B cell (primary cell): ENCODE measurements at regions not wholly inside any gene's neighbourhood (a gene's known extent, or its start where the extent isn't known, plus 50 kb on each side); places are given as distances from the start of the nearest gene placed in this dataset.

ENCODE experiments used
- EZH2 ChIP-seq: IDR thresholded peaks from 2 replicates; pipeline ENCODE4 v1.6.1; 2012; ENCODE audit warnings: borderline replicate concordance, low read depth, mild to moderate bottlenecking, moderate library complexity, low read length; ENCODE audit not compliant: insufficient read depth, poor library complexity, severe bottlenecking
- TF ChIP-seq, protein P1 (sequence below): fragments of 200-600 bp; IDR thresholded peaks from one replicate; pipeline ENCODE4 v1.8.0; 2022; ENCODE audit warnings: antibody characterized with exemption, mild to moderate bottlenecking

DNA sequence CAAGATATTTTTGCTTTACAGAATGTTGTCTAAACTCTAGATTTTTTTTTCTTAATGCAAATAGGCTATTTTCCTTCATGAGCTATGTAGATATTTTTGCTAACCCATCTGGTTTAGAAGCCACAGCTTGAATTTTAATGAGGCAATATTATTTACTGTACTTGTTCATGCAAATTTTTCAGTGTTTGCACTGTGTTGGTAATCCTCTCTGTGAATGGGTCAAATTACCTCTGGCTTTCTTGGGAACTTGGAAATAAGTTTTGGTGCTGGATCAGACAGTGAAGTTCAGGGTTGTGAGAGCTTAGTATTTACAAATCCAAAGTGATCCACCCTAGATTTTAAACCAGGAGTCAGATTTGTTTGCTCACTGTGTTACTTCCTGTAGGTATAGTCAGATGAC, 686.9 kb downstream of the NXPH1 start:
- TF ChIP-seq, protein P1, sequence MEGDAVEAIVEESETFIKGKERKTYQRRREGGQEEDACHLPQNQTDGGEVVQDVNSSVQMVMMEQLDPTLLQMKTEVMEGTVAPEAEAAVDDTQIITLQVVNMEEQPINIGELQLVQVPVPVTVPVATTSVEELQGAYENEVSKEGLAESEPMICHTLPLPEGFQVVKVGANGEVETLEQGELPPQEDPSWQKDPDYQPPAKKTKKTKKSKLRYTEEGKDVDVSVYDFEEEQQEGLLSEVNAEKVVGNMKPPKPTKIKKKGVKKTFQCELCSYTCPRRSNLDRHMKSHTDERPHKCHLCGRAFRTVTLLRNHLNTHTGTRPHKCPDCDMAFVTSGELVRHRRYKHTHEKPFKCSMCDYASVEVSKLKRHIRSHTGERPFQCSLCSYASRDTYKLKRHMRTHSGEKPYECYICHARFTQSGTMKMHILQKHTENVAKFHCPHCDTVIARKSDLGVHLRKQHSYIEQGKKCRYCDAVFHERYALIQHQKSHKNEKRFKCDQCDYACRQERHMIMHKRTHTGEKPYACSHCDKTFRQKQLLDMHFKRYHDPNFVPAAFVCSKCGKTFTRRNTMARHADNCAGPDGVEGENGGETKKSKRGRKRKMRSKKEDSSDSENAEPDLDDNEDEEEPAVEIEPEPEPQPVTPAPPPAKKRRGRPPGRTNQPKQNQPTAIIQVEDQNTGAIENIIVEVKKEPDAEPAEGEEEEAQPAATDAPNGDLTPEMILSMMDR: no peak
- TF ChIP-seq EZH2: no peak
